HepG2 (cell line): ENCODE measurements at regions not wholly inside any gene's neighbourhood (a gene's known extent, or its start where the extent isn't known, plus 50 kb on each side); places are given as distances from the start of the nearest gene placed in this dataset.

Source experiments
- CTCF ChIP-seq: sonication (generic); formaldehyde crosslinking; IDR thresholded peaks from 2 replicates; pipeline ENCODE4 v1.5.0; 2020; ENCODE audit warnings: mild to moderate bottlenecking, missing genetic modification reagents, moderate library complexity
- KLF6 ChIP-seq: IDR thresholded peaks from 2 replicates; pipeline ENCODE4 v1.8.0; 2016; ENCODE audit warnings: missing biosample characterization, missing genetic modification reagents
- MAZ ChIP-seq, 2 experiments: sonication (generic) in 1 of 2; formaldehyde crosslinking in 1 of 2; IDR thresholded peaks; 2 replicates each; pipeline versions ENCODE4 v1.5.0 to v1.6.1; 2012 to 2020; ENCODE audit warnings: low read depth in 2 of 2, mild to moderate bottlenecking in 2 of 2, borderline replicate concordance in 1 of 2, improper control_type of control experiment in 1 of 2, low read length in 1 of 2, missing genetic modification reagents in 1 of 2, moderate library complexity in 1 of 2
- MTA3 ChIP-seq: sonication (generic); formaldehyde crosslinking; IDR thresholded peaks from 2 replicates; pipeline ENCODE4 v1.4.0; 2020; ENCODE audit warnings: missing genetic modification reagents
- MXD4 ChIP-seq: IDR thresholded peaks from 2 replicates; pipeline ENCODE4 v1.6.1; 2016; ENCODE audit warnings: mild to moderate bottlenecking, missing biosample characterization, missing genetic modification reagents
- NCOR1 ChIP-seq: fragments of 200-600 bp; sonication (generic); IDR thresholded peaks from 2 replicates; pipeline ENCODE4 v1.7.0; 2017; ENCODE audit warnings: antibody characterized with exemption, low read length, borderline replicate concordance
- PHF20 ChIP-seq: sonication (generic); formaldehyde crosslinking; IDR thresholded peaks from 2 replicates; pipeline ENCODE4 v1.5.0; 2020; ENCODE audit warnings: mild to moderate bottlenecking, missing genetic modification reagents
- POLR2A ChIP-seq, 2 experiments: IDR thresholded peaks; 2 replicates each; pipeline ENCODE4 v1.6.1; 2011; ENCODE audit warnings: low read depth in 2 of 2, low read length in 2 of 2, mild to moderate bottlenecking in 1 of 2, moderate library complexity in 1 of 2; ENCODE audit not compliant: insufficient read depth in 1 of 2
- POLR2AphosphoS2 ChIP-seq: IDR thresholded peaks from 2 replicates; pipeline ENCODE4 v1.6.1; 2011; ENCODE audit warnings: low read depth, low read length, improper control_type of control experiment
- SMAD9 ChIP-seq: sonication (generic); formaldehyde crosslinking; IDR thresholded peaks from 2 replicates; pipeline ENCODE4 v1.5.1; 2020; ENCODE audit warnings: mild to moderate bottlenecking, missing genetic modification reagents
- ZFX ChIP-seq: sonication (generic); formaldehyde crosslinking; IDR thresholded peaks from 2 replicates; pipeline ENCODE4 v1.4.0; 2020; ENCODE audit warnings: mild to moderate bottlenecking, low read depth, missing genetic modification reagents, moderate library complexity
- ZNF121 ChIP-seq: sonication (generic); formaldehyde crosslinking; IDR thresholded peaks from 2 replicates; pipeline ENCODE4 v1.5.0; 2020; ENCODE audit warnings: mild to moderate bottlenecking, missing genetic modification reagents
- TF ChIP-seq, protein P1 (sequence below): sonication (generic); formaldehyde crosslinking; IDR thresholded peaks from 2 replicates; pipeline ENCODE4 v1.4.0; 2020; ENCODE audit warnings: mild to moderate bottlenecking, missing genetic modification reagents, borderline replicate concordance
- TF ChIP-seq, protein P2 (sequence below): sonication (generic); formaldehyde crosslinking; IDR thresholded peaks from 2 replicates; pipeline ENCODE4 v1.4.0; 2020; ENCODE audit warnings: missing genetic modification reagents

DNA sequence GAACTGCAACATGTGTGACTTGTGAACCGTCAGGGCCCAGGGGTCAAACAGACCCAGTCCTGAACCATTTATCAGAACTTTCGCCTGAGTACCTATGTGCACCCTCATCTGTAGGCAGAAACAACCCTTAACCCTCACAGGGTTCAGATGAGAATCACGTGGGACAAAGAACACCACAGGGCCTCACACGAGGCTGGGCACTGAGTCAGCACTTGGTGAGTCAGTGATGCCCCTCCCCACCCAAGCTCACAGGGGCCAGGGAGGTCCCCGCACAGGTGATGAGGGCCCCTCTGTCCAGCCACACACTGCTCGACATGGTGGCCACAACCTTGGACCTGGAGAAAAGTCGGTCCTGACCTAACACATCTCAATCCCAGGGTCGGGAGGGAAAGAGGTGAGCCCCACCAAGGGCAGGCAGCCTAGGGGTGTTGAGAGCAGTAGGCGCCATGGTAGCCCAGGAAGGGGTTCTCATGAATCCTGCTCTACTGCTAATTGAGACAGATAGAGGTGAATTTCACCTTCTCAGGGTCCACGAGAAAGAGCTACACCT, 176.4 kb downstream of the SHANK2 start:
- no peak for TF ChIP-seq ZFX (CRISPR knock-in tag)
- TF ChIP-seq NCOR1, result no peak
- no peak for TF ChIP-seq POLR2AphosphoS2
- no peak for TF ChIP-seq CTCF
- TF ChIP-seq MAZ (IDR thresholded peaks at IDR 0.05; ENCODE audit: borderline replicate concordance, low read depth, low read length), result no peak
- TF ChIP-seq MAZ (CRISPR knock-in tag; IDR thresholded peaks at IDR 0.05; ENCODE audit: low read depth), result no peak
- TF ChIP-seq PHF20 (CRISPR knock-in tag), result no peak
- TF ChIP-seq, protein P1, sequence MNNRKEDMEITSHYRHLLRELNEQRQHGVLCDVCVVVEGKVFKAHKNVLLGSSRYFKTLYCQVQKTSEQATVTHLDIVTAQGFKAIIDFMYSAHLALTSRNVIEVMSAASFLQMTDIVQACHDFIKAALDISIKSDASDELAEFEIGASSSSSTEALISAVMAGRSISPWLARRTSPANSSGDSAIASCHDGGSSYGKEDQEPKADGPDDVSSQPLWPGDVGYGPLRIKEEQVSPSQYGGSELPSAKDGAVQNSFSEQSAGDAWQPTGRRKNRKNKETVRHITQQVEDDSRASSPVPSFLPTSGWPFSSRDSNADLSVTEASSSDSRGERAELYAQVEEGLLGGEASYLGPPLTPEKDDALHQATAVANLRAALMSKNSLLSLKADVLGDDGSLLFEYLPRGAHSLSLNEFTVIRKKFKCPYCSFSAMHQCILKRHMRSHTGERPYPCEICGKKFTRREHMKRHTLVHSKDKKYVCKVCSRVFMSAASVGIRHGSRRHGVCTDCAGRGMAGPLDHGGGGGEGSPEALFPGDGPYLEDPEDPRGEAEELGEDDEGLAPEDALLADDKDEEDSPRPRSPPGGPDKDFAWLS (CRISPR knock-in tag), result no peak
- no peak for TF ChIP-seq KLF6
- no peak for TF ChIP-seq ZNF121
- no peak for TF ChIP-seq MXD4 (CRISPR knock-in tag)
- no peak for TF ChIP-seq POLR2A (IDR thresholded peaks at IDR 0.05; ENCODE audit: insufficient read depth in 1 of 2, low read depth in 2 of 2, low read length in 2 of 2)
- TF ChIP-seq, protein P2, sequence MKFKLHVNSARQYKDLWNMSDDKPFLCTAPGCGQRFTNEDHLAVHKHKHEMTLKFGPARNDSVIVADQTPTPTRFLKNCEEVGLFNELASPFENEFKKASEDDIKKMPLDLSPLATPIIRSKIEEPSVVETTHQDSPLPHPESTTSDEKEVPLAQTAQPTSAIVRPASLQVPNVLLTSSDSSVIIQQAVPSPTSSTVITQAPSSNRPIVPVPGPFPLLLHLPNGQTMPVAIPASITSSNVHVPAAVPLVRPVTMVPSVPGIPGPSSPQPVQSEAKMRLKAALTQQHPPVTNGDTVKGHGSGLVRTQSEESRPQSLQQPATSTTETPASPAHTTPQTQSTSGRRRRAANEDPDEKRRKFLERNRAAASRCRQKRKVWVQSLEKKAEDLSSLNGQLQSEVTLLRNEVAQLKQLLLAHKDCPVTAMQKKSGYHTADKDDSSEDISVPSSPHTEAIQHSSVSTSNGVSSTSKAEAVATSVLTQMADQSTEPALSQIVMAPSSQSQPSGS (CRISPR knock-in tag), result no peak
- TF ChIP-seq SMAD9 (CRISPR knock-in tag), result no peak
- TF ChIP-seq MTA3 (CRISPR knock-in tag), result no peak
